DMS 273 (cell line): ENCODE measurements at regions not wholly inside any gene's neighbourhood (a gene's known extent, or its start where the extent isn't known, plus 50 kb on each side); places are given as distances from the start of the nearest gene placed in this dataset.

Experiments used
- DNase-seq: peaks from one replicate; lab custom pipeline; 2025; ENCODE audit not compliant: unreplicated experiment; lab: John Stamatoyannopoulos, UW

DNA sequence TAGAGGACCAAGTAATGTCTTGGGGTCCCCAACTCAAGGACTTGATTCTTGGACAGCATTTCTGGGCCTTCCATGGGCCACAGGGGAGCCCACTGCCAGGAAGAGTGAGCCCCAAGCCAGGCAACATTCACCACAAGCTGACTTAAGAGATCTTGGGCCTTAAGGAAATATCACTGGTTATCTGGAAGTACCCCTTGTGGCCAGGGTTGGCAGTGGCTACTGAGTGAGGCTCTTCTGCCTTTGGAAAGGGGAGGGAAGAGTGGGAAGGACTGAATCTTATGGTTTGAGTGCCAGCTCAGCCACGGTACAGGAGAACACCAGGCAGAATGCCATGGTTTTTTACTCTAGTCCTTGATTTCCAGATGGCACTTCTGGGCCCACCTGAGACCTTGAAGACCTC is 228.9 kb upstream of the RGS18 start:
- DNase-seq, result no peak

- no peak for DNase-seq
Observed at GRCh38 chr1:191943684-191944083, 214.6 kb upstream of the RGS18 start.

DNA sequence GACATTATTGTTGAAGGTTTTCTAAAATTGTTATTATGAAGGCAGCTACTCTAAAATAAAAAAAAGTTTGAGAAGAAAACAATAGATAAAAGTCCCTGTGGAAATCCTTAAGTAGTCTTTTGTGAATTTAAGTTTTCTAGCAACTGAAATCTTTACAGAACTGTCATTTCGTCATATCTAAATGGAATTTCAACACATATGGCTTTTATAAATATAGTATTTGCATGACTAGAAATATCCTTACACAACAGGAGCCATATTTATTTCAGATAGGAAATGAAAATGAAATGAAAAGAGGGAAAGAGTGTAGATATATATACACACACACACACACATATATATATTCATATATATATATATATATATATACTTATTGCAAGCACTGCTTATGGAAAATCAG is 204.7 kb upstream of the RGS18 start:
- no peak for DNase-seq

DNA sequence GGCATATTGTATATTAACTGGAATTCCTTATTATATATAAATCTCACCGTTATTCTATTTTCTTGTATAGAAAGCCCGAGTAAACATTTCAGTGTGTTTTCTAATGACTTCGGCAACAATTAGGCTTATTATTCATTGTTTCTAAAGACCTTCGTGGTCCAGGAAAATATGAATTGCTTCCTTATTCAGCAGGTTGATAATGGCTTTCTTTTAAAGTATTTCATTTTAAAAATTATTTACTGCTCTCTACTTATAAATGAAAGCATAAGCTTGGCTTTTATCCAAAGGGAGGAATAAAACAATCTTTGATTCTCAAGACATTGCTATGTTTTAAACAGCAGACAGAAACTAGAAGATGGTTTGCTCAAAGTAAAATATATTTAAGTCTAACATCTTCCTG is 198.4 kb upstream of the RGS18 start:
- DNase-seq, result no peak

GRCh38 chr1:191963286-191963685 is 195.0 kb upstream of the RGS18 start:
- DNase-seq, result no peak

GRCh38 chr1:191963781-191964455 is 194.3 kb upstream of the RGS18 start:
- no peak for DNase-seq

- no peak for DNase-seq
Observed at GRCh38 chr1:191969290-191969689, 189.0 kb upstream of the RGS18 start.

GRCh38 chr1:191970116-191970515 is 188.1 kb upstream of the RGS18 start:
- no peak for DNase-seq

GRCh38 chr1:191971447-191971846 is 186.8 kb upstream of the RGS18 start:
- no peak for DNase-seq

DNA sequence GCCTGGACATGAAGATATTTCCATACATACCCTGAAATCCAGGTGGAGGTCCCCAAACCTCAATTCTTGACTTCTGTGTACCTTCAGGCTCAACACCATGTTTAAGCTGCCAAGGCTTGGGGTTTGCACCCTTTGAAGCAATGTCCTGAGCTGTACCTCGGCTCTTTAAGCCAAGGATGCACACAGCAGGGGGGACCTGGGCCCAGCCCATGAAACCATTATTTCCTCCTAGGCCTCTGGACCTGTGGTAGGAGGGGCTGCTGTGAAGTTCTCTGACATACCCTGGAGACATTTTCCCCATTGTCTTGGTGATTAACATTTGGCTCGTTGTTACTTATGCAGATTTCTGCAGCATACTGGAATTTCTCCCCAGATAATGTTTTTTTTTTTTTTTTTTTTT is 184.3 kb upstream of the RGS18 start:
- no peak for DNase-seq

- DNase-seq, result no peak
Observed at GRCh38 chr1:191977874-191978506, 180.3 kb upstream of the RGS18 start.

- no peak for DNase-seq
Observed at GRCh38 chr1:191984856-191985255, 173.4 kb upstream of the RGS18 start.

GRCh38 chr1:191992118-191992517 is 166.1 kb upstream of the RGS18 start:
- DNase-seq, result no peak

GRCh38 chr1:191993549-191993948 is 164.7 kb upstream of the RGS18 start:
- peak; percentile 1 for DNase-seq

DNA sequence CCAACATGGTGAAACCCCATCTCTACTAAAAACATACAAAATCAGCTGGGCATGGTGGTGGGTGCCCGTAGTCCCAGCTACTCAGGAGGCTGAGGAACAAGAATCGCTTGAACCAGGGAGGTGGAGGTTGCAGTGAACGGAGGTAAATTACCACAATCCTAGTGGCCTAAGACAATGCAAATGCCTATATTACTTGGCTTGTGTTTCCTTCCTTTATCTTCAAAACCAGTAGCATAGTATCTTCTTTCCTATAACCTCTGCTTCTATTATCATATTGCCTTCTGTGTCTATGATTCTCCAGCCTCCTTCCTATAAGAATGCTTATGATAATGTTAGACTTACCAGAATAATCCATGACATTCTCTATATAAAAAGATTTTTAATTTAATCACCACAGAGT is 156.2 kb upstream of the RGS18 start:
- no peak for DNase-seq

DNA sequence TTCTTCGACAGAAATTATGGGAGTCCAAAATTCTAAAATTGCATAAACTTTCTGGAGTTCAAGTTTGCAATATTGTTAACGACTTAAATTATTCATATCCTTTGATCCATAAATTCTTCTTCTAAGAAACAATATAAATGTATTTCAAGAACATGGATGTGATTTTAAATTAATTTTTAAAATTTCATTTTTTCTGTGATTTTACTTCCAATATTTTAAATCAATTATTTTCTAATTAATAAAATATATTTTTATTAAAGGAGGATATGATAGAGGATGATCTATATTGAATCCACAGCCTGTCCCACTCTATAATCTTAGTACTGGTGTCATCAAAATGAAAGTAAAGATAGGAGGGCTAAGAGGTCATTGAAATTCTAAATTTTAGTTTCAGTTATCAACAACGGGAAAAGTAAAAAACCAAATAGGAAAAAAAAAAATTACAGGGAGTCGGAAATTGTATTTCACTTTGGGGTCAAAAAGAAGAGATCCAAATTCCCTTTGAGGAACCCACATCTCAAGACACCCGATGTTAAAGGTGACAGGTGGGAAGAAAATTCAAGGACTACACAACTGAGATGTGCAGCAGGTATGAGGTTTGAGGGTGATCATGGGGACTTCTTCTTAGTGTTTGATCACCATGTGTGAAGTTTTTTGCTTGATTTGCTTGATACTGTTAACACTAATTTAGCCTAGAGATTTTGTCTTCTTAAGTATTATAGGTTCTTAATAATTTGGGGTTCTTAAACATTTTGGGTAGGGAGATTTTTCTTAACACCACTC is 154.8 kb upstream of the RGS18 start:
- no peak for DNase-seq

GRCh38 chr1:192005976-192006375 is 152.3 kb upstream of the RGS18 start:
- DNase-seq, result peak; percentile 1

DNA sequence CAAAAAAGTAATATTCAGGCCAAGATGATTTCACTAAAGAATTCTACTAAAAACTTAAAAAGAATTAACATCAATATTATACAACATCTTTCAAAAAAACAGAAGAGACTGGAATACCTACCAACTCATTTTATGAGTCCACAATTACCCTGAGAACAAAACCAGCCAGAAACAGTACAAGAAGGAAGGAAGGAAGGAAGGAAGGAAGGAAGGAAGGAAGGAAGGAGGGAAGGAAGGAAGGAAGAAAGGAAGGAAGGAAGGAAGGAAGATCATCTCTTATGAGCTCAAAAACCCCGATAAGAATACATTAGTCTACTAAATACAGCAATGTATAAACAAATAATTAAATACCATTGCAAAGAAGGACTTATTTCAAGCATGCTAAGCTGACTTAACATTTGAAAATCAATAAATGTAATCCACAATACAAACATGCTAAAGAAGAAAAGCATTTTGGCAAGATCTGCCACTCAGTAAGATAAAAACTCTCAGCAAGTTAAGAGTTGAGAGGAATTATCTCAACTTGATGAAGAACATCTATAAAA is 149.9 kb upstream of the RGS18 start:
- no peak for DNase-seq

- DNase-seq, result no peak
Observed at GRCh38 chr1:192010406-192010805, 147.9 kb upstream of the RGS18 start.

GRCh38 chr1:192011525-192011924 is 146.7 kb upstream of the RGS18 start:
- DNase-seq, result no peak

GRCh38 chr1:192022827-192023226 is 135.4 kb upstream of the RGS18 start:
- no peak for DNase-seq

DNA sequence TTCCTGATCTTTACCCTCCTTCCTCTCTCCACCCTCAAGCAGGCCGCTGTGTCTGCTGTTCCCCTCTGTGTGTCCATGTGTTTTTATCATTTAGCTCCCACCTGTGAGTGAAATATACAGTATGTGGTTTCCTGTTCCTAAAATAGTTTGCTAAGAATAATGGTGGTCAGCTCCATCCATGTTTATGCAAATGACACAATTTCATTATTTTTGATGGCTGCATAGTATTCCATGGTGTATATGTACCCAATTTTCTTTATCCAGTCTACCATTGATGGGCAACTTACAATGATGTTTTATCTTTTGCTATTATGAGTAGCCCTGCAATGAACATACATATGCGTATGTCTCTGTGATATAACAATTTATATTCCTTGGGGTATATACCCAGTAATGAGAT is 133.4 kb upstream of the RGS18 start:
- no peak for DNase-seq
